ENCODE measurements at regions not wholly inside any gene's neighbourhood (a gene's known extent, or its start where the extent isn't known, plus 50 kb on each side); places are given as distances from the start of the nearest gene placed in this dataset.
A peak's percentile ranks its signal among the peaks of the same experiment; 100 is the strongest.
"Not testable (repeated sequence)": the region's sequence is repeated elsewhere in the genome, so short reads cannot be mapped to it uniquely, and the experiment has no call there.

DNA sequence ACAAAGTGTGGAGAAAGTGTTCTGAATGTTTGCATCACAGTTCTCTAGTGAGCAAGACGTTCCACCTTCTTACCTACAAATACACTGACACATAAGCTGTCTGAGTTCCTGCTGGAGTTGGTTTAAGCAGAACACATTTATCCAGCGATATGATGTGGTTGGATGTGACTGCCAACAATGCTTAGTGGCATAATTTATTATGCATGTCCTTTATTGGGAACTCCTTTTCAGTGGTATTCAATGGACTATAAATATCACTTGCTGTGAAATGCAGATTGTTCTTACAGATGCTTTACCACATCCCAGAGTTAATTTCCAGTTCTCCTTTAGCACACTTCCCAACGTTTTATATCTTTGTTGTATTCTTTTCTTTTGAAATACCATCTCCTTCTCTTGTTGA, 222.2 kb downstream of the LURAP1L start:
- no peak for DNase-seq (ENCODE audit: low read depth)

- no peak for DNase-seq (ENCODE audit: low read depth)
These were observed 227.3 kb downstream of the LURAP1L start for GRCh38 chr9:13001989-13002580.

GRCh38 chr9:13002740-13003139, 227.9 kb downstream of the LURAP1L start:
- no peak for DNase-seq (ENCODE audit: low read depth)

DNA sequence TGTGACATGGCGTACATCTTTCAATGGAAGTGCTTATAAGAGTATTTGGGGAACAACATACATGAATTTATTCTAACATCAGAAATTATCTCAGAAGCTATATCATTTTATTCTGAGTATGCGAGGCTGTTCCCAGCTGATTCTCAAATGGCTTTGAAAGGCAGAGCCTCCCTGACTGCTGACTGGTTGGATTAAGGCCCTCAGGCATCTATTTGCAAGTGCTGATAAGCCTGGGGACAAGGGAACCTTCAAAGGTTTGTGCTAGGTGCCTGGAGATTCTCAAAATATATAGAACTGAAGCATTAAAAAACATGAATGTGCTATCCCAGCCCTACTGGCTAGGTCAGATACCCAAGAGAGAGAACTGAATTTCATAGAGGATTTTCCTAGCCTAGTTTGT, 235.1 kb downstream of the LURAP1L start:
- no peak for DNase-seq (ENCODE audit: low read depth)

DNA sequence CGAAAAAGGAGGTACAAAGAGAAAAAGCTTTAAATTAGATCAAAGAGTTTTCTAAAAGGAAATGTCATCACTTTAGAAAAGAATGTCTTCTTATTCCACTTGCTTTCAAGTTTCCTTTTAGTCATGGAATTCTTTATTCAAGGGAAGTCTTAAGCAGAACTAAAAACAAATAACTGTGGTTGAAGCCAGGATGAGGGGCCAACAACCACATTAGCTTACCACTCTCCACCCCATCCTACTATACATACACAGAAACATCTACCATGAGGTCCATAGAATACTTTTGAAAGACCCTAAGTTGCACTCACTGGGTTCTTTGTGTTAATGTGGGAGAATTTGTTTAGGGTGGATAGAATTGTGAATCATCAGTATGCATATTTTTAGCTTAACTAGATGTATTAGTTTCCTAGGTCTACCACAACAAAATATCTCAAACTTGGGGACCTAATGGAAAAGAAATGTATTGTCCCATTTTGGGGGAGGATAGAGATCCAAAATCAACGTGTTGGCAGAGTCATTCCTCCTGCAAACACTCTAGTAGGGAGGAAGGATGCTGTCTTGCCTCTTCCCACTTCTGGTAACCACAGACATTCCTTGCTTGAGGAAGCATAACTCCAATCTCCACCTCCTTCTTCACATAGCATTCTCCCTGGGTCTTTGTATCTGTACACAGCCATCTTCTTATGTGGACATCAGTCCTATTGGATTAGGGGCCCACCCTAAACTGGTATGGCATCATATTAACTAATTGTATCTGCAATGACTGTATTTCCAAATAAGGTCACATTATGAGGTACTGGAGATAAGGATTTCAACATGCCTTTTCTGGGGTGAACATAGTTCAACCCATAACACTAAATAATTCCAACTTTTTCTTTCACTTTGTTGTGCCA, 239.4 kb downstream of the LURAP1L start:
- DNase-seq (ENCODE audit: low read depth): no peak

- no peak for DNase-seq (ENCODE audit: low read depth)
These were observed 242.4 kb downstream of the LURAP1L start for GRCh38 chr9:13017260-13017659.

DNA sequence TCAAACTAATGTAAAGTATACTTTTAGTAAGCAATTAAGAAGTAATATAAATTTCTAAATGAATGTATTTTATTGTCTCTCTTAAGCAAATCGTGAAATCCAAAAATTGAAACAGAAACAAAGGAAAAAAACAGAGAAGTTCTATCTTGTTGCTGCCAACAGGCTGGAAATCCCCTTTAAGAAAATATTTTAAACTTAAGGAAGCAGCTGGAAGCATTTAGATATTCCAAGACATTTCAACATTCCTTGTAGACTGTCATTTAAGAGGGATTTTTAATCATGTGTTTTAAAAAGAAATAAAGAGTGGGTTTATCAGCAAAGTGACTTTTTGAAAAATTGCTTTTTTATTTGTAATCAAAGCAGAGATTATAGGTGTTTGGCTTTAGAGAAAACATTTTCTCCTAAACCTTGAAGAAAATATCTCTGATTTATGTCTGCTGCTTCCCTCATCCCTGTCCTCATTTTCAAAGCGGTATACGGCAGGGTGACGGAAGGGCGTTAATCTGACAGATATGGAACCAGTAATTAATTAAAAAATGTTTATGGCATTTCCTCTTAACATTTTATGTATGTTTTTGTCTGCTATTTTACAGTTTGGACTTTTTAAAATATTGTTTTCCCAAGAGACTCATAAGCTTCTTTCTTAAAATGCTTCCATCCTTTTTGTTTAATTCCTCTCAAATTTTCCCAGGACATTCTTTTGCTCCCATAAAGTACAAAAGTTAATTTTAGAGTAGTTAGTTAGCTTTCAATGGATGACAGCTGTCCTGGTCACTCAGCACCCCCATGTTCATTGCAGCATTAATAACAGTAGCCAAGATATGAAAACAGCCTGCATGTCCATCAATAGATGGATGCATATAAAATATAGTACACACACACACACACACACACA, 245.6 kb downstream of the LURAP1L start:
- no peak for DNase-seq (ENCODE audit: low read depth)

DNA sequence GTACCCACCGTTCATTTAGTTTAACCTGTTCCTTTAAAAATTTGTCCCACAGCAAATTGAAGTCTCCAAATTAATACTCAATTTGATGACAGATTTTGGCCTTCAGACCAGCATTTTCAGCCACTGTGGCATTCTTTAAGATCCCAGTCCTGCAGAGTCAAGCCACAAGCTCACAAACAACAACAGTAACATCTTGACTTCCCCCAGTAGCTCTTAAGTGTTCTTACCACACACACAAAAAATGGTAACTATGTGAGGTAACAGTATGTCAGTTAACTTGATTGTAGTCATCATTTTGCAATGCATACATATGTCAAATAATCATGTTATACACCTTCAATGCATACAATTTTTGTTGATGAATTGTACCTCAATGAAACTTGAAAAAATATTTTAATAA, 247.9 kb downstream of the LURAP1L start:
- no peak for DNase-seq (ENCODE audit: low read depth)

GRCh38 chr9:13023498-13023897, 248.7 kb downstream of the LURAP1L start:
- DNase-seq (ENCODE audit: low read depth): no peak

- DNase-seq (ENCODE audit: low read depth): no peak
These were observed 252.1 kb downstream of the LURAP1L start for GRCh38 chr9:13026956-13027355.

- no peak for DNase-seq (ENCODE audit: low read depth)
These were observed 251.6 kb downstream of the MPDZ start for GRCh38 chr9:13027879-13028278.

DNA sequence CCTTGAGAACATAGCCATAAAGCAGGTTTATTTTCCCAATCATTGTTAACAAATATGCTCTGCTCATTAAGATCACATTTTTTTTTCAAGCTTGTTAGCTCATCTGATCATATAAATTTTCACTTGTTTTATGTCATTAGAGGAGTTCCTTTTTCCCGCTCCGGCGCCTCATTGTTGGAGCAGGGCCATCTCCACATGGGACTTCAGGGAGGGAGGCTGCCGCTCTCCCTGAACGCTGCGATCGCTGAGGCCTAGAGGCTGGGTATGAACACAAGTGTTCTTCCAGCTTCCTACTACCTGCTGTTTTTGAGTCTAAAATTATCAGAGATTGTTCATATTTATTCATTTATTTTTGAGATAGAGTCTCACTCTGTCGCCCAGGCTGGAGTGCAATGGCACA, 246.9 kb downstream of the MPDZ start:
- DNase-seq (ENCODE audit: low read depth): no peak

DNA sequence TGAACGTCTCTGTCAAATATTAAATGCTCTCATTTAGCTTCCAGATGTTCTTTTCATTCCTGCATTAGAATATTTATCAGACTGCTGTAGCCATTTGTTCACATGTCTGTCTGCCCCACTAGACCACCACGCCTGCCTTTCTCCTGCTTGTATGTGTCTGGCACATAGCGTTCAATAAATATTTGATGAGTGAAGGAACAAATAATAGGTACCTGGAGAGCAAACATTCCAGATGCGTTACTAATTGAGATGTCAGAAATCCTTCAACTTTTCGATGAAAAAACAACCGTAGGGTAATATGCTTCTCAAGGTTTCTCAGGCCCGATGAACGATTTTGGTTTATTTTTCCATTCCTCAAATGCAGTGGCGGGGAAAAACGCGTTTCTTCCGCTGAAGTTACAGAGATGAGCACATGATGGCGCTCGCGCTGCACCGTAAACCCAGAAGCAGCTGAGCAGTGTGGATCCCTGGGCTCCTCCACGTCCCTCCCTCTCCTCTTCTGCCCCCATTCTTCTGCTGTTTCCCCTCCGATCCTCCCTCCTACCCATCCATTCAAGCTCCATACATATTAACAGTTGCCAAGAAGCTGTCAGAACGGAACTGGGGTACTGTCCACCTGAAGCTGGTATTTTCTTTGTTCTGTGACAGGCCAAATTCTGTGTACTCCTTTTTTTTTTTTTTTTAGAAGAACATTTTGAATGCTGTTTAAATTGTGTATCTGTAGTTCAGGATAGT, 245.4 kb downstream of the MPDZ start:
- DNase-seq (ENCODE audit: low read depth): peak; percentile 1

DNA sequence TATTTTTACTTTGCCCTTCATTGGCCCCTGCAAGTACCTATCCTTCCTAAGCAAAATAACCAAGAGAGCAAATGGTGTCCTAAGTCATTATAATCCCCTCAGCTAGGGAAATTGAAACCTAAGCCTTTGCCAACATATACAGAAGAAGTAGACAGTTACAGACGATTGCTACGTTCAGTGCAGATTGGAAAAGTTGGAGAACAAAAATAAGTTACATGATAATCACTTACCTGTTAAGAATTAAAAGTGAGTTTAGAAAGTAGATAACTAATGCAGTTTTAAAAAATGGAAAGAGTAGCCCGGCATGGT, 244.8 kb downstream of the MPDZ start:
- no peak for DNase-seq (ENCODE audit: low read depth)

- no peak for DNase-seq (ENCODE audit: low read depth)
These were observed 243.7 kb downstream of the MPDZ start for GRCh38 chr9:13035822-13036221.

DNA sequence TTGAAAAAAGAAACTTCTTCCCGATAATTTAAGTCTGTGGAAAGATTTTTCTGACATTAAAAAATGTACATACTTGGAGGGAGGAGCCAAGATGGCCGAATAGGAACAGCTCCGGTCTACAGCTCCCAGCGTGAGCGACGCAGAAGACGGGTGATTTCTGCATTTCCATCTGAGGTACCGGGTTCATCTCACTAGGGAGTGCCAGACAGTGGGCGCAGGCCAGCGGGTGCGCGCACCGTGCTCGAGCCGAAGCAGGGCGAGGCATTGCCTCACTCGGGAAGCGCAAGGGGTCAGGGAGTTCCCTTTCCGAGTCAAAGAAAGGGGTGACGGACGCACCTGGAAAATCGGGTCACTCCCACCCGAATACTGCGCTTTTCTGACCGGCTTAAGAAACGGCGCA, 241.7 kb downstream of the MPDZ start:
- not testable (repeated sequence) for DNase-seq (ENCODE audit: low read depth)

DNA sequence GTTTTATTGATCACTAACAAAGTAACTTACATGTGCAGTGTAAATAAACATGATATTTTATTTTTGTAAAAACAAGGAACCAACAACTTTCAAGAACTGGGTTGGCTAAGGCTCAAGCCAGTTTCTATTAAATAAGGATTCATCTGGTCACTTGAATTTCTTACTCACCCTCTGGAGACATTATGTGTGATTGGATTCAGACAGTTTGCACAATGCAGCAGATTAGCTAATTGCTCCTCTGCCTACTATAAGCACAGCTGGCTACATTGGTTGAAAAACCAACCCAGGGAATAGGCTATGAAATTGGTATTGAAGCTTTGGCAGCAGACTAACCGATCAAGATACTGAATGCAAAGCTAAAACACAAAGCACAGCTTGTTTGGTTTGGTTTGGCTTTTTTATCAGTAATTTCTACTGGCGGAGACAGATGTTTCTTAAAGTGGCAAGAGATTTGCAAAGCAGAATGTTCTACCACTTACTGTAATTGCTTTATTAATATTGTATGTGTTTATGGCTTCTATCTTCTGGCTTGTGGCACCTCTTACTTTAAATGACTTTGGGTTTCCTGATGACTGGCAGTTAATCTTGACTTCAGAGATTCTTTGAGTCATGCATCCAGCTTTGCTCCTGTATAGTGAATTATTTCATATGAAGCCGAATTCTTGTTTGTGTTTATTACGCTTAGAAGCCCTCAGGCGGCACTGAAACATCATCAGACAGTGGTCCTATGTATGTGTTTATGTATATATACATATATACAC, 231.5 kb downstream of the MPDZ start:
- no peak for DNase-seq (ENCODE audit: low read depth)

- DNase-seq (ENCODE audit: low read depth): no peak
These were observed 230.3 kb downstream of the MPDZ start for GRCh38 chr9:13049223-13049622.

GRCh38 chr9:13053504-13053903, 226.0 kb downstream of the MPDZ start:
- no peak for DNase-seq (ENCODE audit: low read depth)

DNA sequence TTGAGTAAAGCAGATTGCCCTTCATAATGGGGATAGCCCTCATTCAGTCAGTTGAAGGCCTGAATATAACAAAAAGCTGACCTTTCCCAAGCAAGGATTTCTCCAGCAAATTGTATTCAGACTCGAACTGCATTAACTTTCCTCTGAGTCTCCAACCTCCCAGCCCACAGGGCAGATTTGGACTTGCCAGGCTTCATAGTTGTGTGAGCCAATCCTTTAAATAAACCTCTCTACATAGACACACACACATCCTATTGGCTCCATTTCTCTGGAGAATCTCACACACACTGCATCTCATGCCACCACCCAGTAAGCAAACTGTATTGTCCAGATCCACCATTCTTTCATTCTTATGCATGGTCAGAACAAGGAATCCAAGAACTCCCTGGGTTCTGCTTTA, 225.1 kb downstream of the MPDZ start:
- DNase-seq (ENCODE audit: low read depth): no peak

All from activated T-cell treated with anti-CD3 and anti-CD28 coated beads for 48 hours (primary cell).